Testis (tissue), 2 donors: ENCODE measurements at regions not wholly inside any gene's neighbourhood (a gene's known extent, or its start where the extent isn't known, plus 50 kb on each side); places are given as distances from the start of the nearest gene placed in this dataset.
"Not testable (repeated sequence)": the region's sequence is repeated elsewhere in the genome, so short reads cannot be mapped to it uniquely, and the experiment has no call there.

ENCODE experiments used
- DNase-seq: peaks from one replicate; pipeline ENCODE4 v3.0.0-alpha.2; 2019
- H3K27ac ChIP-seq, 2 donors: fragments of 200-600 bp; sonication (generic); one replicate each; pipeline ENCODE4 v1.5.1; 2019
- H3K27me3 ChIP-seq: fragments of 200-600 bp; sonication (generic); one replicate; pipeline ENCODE4 v1.5.1; 2019
- H3K36me3 ChIP-seq: fragments of 200-600 bp; sonication (generic); one replicate; pipeline ENCODE4 v1.5.1; 2017; ENCODE audit warnings: low read depth; ENCODE audit errors: missing control alignments
- H3K4me1 ChIP-seq: fragments of 200-600 bp; sonication (generic); one replicate; pipeline ENCODE4 v1.5.1; 2019
- H3K4me3 ChIP-seq, 2 donors: fragments of 200-600 bp; sonication (generic); one replicate each; pipeline ENCODE4 v1.5.1; 2017 to 2019
- H3K9me3 ChIP-seq: fragments of 200-600 bp; sonication (generic); one replicate; pipeline ENCODE4 v1.5.1; 2017
- CTCF ChIP-seq, 3 experiments: fragments of 450-650 bp in 2 of 3; fragments of 200-600 bp in 1 of 3; sonication (generic) in 1 of 3; IDR thresholded peaks; one replicate each; pipeline ENCODE4 v1.5.1; 2016 to 2019; ENCODE audit warnings: antibody characterized with exemption in 3 of 3, mild to moderate bottlenecking in 2 of 3, moderate library complexity in 1 of 3
- POLR2A ChIP-seq: fragments of 450-650 bp; IDR thresholded peaks from one replicate; pipeline ENCODE4 v1.6.1; 2017; ENCODE audit warnings: antibody characterized with exemption, mild to moderate bottlenecking, moderate library complexity
- WGBS, 2 donors: methylation state at CpG; one replicate each; pipeline ENCODE4 v1.1.5; 2018; 5-methylcytosine and 5-hydroxymethylcytosine counted together
- intact Hi-C: fragments of 100-400 bp; cut with DNase I; formaldehyde crosslinking; loops from one replicate; pipeline ENCODE4 v1.15.1; 2023; ENCODE audit warnings: low total_unique reads

- H3K36me3 ChIP-seq: no peaks in the 10 kb centered on the region
- no peaks in the 10 kb centered on the region for H3K27me3 ChIP-seq
- intact Hi-C loops: no loop called here
These were observed 120.6 kb downstream of the TANC2 start for GRCh38 chr17:63086483-63087185.

GRCh38 chr17:63090358-63091114, 124.5 kb downstream of the TANC2 start:
- H3K4me3 ChIP-seq, intact Hi-C loops, H3K9me3 ChIP-seq, H3K27ac ChIP-seq, H3K36me3 ChIP-seq, H3K27me3 ChIP-seq, DNase-seq, H3K4me1 ChIP-seq: not testable (repeated sequence)
- 92 to 96% methylated on average over 7 of the region's 7 CpGs for WGBS, 2 donors

More at GRCh38 chr17:63086483-63087185, 120.6 kb downstream of the TANC2 start:
- DNase-seq: peak; percentile 27
- Histone ChIP-seq H3K9me3 (no peaks in the 10 kb centered on the region), H3K4me3 (no peak overlapping the region), H3K27ac (no peak overlapping the region), H3K4me1 (no peaks in the 10 kb centered on the region)
- no peak for TF ChIP-seq POLR2A
- TF ChIP-seq CTCF (IDR thresholded peaks at IDR 0.05): no peak
- 73 to 84% methylated on average over 9 of the region's 9 CpGs for WGBS, 2 donors

GRCh38 chr17:63091909-63092308, 125.9 kb downstream of the TANC2 start:
- H3K27ac ChIP-seq, H3K9me3 ChIP-seq, H3K4me3 ChIP-seq, H3K27me3 ChIP-seq, intact Hi-C loops, H3K4me1 ChIP-seq, DNase-seq, H3K36me3 ChIP-seq: not testable (repeated sequence)

GRCh38 chr17:63094631-63095030, 128.6 kb downstream of the TANC2 start:
- no peaks in the 10 kb centered on the region for H3K27me3 ChIP-seq
- no peaks in the 10 kb centered on the region for H3K4me1 ChIP-seq
- intact Hi-C loops: no loop called here
- H3K27ac ChIP-seq: no peak overlapping the region
- TF ChIP-seq CTCF (IDR thresholded peaks at IDR 0.05) (no peak), POLR2A (no peak)
- 94% methylated on average over 3 of the region's 3 CpGs for WGBS, 2 donors
- DNase-seq: no peak
- H3K36me3 ChIP-seq: no peaks in the 10 kb centered on the region
- H3K9me3 ChIP-seq: no peaks in the 10 kb centered on the region
- no peak overlapping the region for H3K4me3 ChIP-seq

- intact Hi-C loops: no loop called here
- no peaks in the 10 kb centered on the region for H3K4me1 ChIP-seq
- H3K9me3 ChIP-seq: no peaks in the 10 kb centered on the region
- TF ChIP-seq POLR2A: no peak
- TF ChIP-seq CTCF (IDR thresholded peaks at IDR 0.05): no peak
- H3K27ac ChIP-seq: no peak overlapping the region
- DNase-seq: no peak
- no peaks in the 10 kb centered on the region for H3K27me3 ChIP-seq
- WGBS, 2 donors: 90 to 93% methylated on average over 1 of the region's 1 CpG
- H3K4me3 ChIP-seq: no peak overlapping the region
- no peaks in the 10 kb centered on the region for H3K36me3 ChIP-seq
These were observed 129.4 kb downstream of the TANC2 start for GRCh38 chr17:63095459-63095858.
